Kidney epithelial cell (primary cell): ENCODE measurements at regions not wholly inside any gene's neighbourhood (a gene's known extent, or its start where the extent isn't known, plus 50 kb on each side); places are given as distances from the start of the nearest gene placed in this dataset.

Experiments
- DNase-seq: peaks from one replicate; pipeline ENCODE4 v3.0.0-alpha.2; 2010; ENCODE audit warnings: low read depth
- H3K27me3 ChIP-seq: 2 replicates; pipeline ENCODE4 v1.6.0; 2011; ENCODE audit warnings: low read length; ENCODE audit not compliant: control insufficient read depth, insufficient read depth
- H3K36me3 ChIP-seq: 2 replicates; pipeline ENCODE4 v1.5.1; 2011; ENCODE audit warnings: low read length; ENCODE audit not compliant: control insufficient read depth, insufficient read depth
- H3K4me3 ChIP-seq: 2 replicates; pipeline ENCODE4 v1.5.1; 2011; ENCODE audit warnings: low read depth, mild to moderate bottlenecking, control low read depth, low read length
- CTCF ChIP-seq: IDR thresholded peaks from 2 replicates; pipeline ENCODE4 v1.5.1; 2011; ENCODE audit warnings: mild to moderate bottlenecking, moderate library complexity, low read length, control low read depth, inconsistent platforms; ENCODE audit not compliant: insufficient read depth, poor library complexity, severe bottlenecking

GRCh38 chr17:14748036-14748710 is 447.3 kb downstream of the HS3ST3B1 start:
- H3K36me3 ChIP-seq = no peaks in the 10 kb centered on the region
- TF ChIP-seq CTCF = no peak
- no peaks in the 10 kb centered on the region for H3K27me3 ChIP-seq
- H3K4me3 ChIP-seq = no peak overlapping the region
- DNase-seq = no peak

- Histone ChIP-seq H3K4me3 (no peak overlapping the region), H3K27me3 (no peaks in the 10 kb centered on the region), H3K36me3 (no peaks in the 10 kb centered on the region)
- DNase-seq = no peak
- TF ChIP-seq CTCF = no peak
Measured at GRCh38 chr17:14747603-14747950, 446.7 kb downstream of the HS3ST3B1 start.

DNA sequence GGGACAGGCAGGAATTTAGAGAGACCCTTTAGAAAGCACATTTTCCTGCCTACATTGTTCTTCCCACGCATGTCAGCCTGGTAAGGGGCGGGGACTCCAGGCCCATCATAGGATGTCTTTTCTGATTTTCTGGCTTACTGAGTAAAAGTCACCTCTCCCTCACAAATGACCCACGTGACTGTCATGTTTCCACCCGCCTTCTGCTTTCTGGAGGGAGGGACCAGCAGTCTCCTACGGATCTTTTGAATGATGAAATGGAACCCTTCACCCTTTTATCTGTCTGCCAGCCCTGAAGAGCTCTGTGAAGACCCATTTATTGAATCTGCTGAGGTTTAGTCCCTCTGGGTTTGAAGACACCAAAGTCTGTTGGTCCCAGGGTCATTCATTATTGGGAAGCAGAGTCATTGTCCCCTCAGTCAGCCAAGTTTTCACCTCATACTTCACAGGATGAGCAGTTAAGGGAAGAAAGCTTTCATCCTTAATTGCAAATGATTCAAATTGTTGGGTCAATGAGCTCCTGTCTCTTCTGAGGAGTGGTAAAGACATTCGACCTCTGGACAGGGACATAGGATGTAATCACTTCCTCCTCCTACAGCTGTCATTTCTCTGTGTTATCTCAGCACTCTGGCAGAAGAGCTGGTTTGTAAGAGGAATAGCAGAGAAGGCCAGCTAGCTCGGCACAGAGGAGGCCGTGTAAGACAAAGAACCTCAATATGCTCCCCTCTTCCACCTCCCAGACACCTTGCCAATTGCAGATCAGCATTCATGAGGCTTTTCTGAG is 446.1 kb downstream of the HS3ST3B1 start:
- no peak overlapping the region for H3K4me3 ChIP-seq
- no peak for TF ChIP-seq CTCF
- DNase-seq = no peak
- no peaks in the 10 kb centered on the region for H3K36me3 ChIP-seq
- H3K27me3 ChIP-seq = no peaks in the 10 kb centered on the region

GRCh38 chr17:14745541-14745940 is 444.7 kb downstream of the HS3ST3B1 start:
- no peak for TF ChIP-seq CTCF
- DNase-seq = no peak
- H3K4me3 ChIP-seq = no peak overlapping the region
- H3K27me3 ChIP-seq = no peaks in the 10 kb centered on the region
- no peaks in the 10 kb centered on the region for H3K36me3 ChIP-seq

GRCh38 chr17:14744761-14745473 is 444.0 kb downstream of the HS3ST3B1 start:
- H3K36me3 ChIP-seq = no peaks in the 10 kb centered on the region
- no peak overlapping the region for H3K4me3 ChIP-seq
- TF ChIP-seq CTCF = no peak
- no peaks in the 10 kb centered on the region for H3K27me3 ChIP-seq
- DNase-seq = no peak
